Progenitor cell of endocrine pancreas (in vitro differentiated cells): ENCODE measurements at regions not wholly inside any gene's neighbourhood (a gene's known extent, or its start where the extent isn't known, plus 50 kb on each side); places are given as distances from the start of the nearest gene placed in this dataset.

Experiments used
- DNase-seq: peaks from one replicate; pipeline ENCODE4 v3.0.0; 2021; ENCODE audit warnings: low spot score; ENCODE audit not compliant: unreplicated experiment
- H3K27ac Mint-ChIP-seq: 2 replicates; pipeline ENCODE4 v1.8.0; 2021; ENCODE audit warnings: mild to moderate bottlenecking, moderate library complexity, mixed read lengths
- H3K27me3 Mint-ChIP-seq: 2 replicates; pipeline ENCODE4 v1.8.0; 2021; ENCODE audit warnings: mixed read lengths
- H3K36me3 Mint-ChIP-seq: 2 replicates; pipeline ENCODE4 v1.8.0; 2022; ENCODE audit warnings: mixed read lengths; ENCODE audit not compliant: insufficient read depth
- H3K4me1 Mint-ChIP-seq: 2 replicates; pipeline ENCODE4 v1.8.0; 2021; ENCODE audit warnings: low read depth, mixed read lengths
- H3K4me3 Mint-ChIP-seq: 2 replicates; pipeline ENCODE4 v1.8.0; 2021; ENCODE audit warnings: low read depth, mild to moderate bottlenecking, moderate library complexity, mixed read lengths
- H3K9me3 Mint-ChIP-seq: 2 replicates; pipeline ENCODE4 v1.8.0; 2021; ENCODE audit warnings: low read depth, mixed read lengths
- CTCF ChIP-seq: fragments of 200-600 bp; sonication (generic); IDR thresholded peaks from one replicate; pipeline ENCODE4 v1.5.0; 2021; ENCODE audit warnings: antibody characterized with exemption, mild to moderate bottlenecking; ENCODE audit not compliant: unreplicated experiment

GRCh38 chr9:28341913-28342312 is 768.6 kb upstream of the C9orf72 start:
- no peak overlapping the region for H3K27ac Mint-ChIP-seq
- H3K9me3 Mint-ChIP-seq, result peaks cover 8% of the 10 kb centered on the region
- no peak for DNase-seq
- peaks cover 5% of the 10 kb centered on the region for H3K4me1 Mint-ChIP-seq
- H3K4me3 Mint-ChIP-seq, result no peak overlapping the region
- TF ChIP-seq CTCF, result no peak
- H3K36me3 Mint-ChIP-seq, result no peaks in the 10 kb centered on the region
- H3K27me3 Mint-ChIP-seq, result no peaks in the 10 kb centered on the region

GRCh38 chr9:28342815-28343338 is 769.6 kb upstream of the C9orf72 start:
- peaks cover 5% of the 10 kb centered on the region for H3K4me1 Mint-ChIP-seq
- no peaks in the 10 kb centered on the region for H3K27me3 Mint-ChIP-seq
- H3K9me3 Mint-ChIP-seq, result peaks cover 8% of the 10 kb centered on the region
- no peak overlapping the region for H3K27ac Mint-ChIP-seq
- DNase-seq, result no peak
- no peak overlapping the region for H3K4me3 Mint-ChIP-seq
- H3K36me3 Mint-ChIP-seq, result no peaks in the 10 kb centered on the region
- no peak for TF ChIP-seq CTCF

GRCh38 chr9:28363151-28363562 is 789.9 kb upstream of the C9orf72 start:
- TF ChIP-seq CTCF, result no peak
- no peaks in the 10 kb centered on the region for H3K36me3 Mint-ChIP-seq
- H3K4me3 Mint-ChIP-seq, result no peak overlapping the region
- peaks cover 7% of the 10 kb centered on the region for H3K4me1 Mint-ChIP-seq
- no peaks in the 10 kb centered on the region for H3K27me3 Mint-ChIP-seq
- no peak overlapping the region for H3K27ac Mint-ChIP-seq
- H3K9me3 Mint-ChIP-seq, result no peaks in the 10 kb centered on the region
- DNase-seq, result no peak

- Mint-ChIP-seq H3K36me3 (no peaks in the 10 kb centered on the region), H3K27ac (peak overlapping the region; percentile 37), H3K4me1 (peaks cover 8% of the 10 kb centered on the region), H3K9me3 (no peaks in the 10 kb centered on the region), H3K27me3 (no peaks in the 10 kb centered on the region), H3K4me3 (no peak overlapping the region)
- no peak for DNase-seq
- no peak for TF ChIP-seq CTCF
Measured at GRCh38 chr9:28365020-28365640, 791.8 kb upstream of the C9orf72 start.

GRCh38 chr9:28365728-28366127 is 792.4 kb upstream of the C9orf72 start:
- Mint-ChIP-seq H3K4me1 (peaks cover 8% of the 10 kb centered on the region), H3K9me3 (no peaks in the 10 kb centered on the region), H3K27ac (no peak overlapping the region), H3K36me3 (no peaks in the 10 kb centered on the region), H3K4me3 (no peak overlapping the region), H3K27me3 (no peaks in the 10 kb centered on the region)
- no peak for TF ChIP-seq CTCF
- DNase-seq, result no peak
